Tibial nerve (tissue), 4 donors: ENCODE measurements at regions not wholly inside any gene's neighbourhood (a gene's known extent, or its start where the extent isn't known, plus 50 kb on each side); places are given as distances from the start of the nearest gene placed in this dataset.
"Not testable (repeated sequence)": the region's sequence is repeated elsewhere in the genome, so short reads cannot be mapped to it uniquely, and the experiment has no call there.

Experiments used
- DNase-seq, 2 donors: peaks; one replicate each; pipeline ENCODE4 v3.0.0-alpha.2; 2019; ENCODE audit warnings: low spot score in 2 of 2
- H3K27ac ChIP-seq, 4 donors: fragments of 200-600 bp; sonication (generic) in 3 of 4; one replicate each; pipeline ENCODE4 v1.5.1; 2017 to 2019; ENCODE audit warnings: mild to moderate bottlenecking in 1 of 4
- H3K27me3 ChIP-seq, 2 donors: fragments of 200-600 bp; sonication (generic) in 1 of 2; one replicate each; pipeline versions ENCODE4 v1.5.1 to v1.6.0; 2017 to 2019
- H3K36me3 ChIP-seq, 3 donors: fragments of 200-600 bp; sonication (generic); one replicate each; pipeline ENCODE4 v1.5.1; 2018 to 2019
- H3K4me1 ChIP-seq, 4 donors: fragments of 200-600 bp; sonication (generic) in 3 of 4; one replicate each; pipeline ENCODE4 v1.5.1; 2017 to 2019
- H3K4me3 ChIP-seq, 4 donors: fragments of 200-600 bp; sonication (generic) in 3 of 4; one replicate each; pipeline ENCODE4 v1.5.1; 2017 to 2019; ENCODE audit warnings: mild to moderate bottlenecking in 1 of 4, moderate library complexity in 1 of 4
- H3K9me3 ChIP-seq, 4 donors: fragments of 200-600 bp; sonication (generic) in 3 of 4; one replicate each; pipeline ENCODE4 v1.5.1; 2017 to 2019
- EP300 ChIP-seq, 2 donors: sonication (generic); formaldehyde crosslinking; IDR thresholded peaks; one replicate each; pipeline ENCODE4 v1.6.1; 2017; ENCODE audit warnings: antibody characterized with exemption in 2 of 2, mild to moderate bottlenecking in 1 of 2
- WGBS, 2 donors: methylation state at CpG; one replicate each; pipeline ENCODE4 v1.1.5; 2018; 5-methylcytosine and 5-hydroxymethylcytosine counted together
- TF ChIP-seq, protein P1 (sequence below), 5 experiments: fragments of 200-600 bp in 3 of 5; fragments of 450-650 bp in 2 of 5; sonication (generic) in 3 of 5; IDR thresholded peaks; one replicate each; pipeline ENCODE4 v1.5.1; 2016 to 2019; ENCODE audit warnings: antibody characterized with exemption in 5 of 5, mild to moderate bottlenecking in 3 of 5, moderate library complexity in 2 of 5

- not testable (repeated sequence) for H3K27me3 ChIP-seq, H3K36me3 ChIP-seq, H3K27ac ChIP-seq, H3K4me3 ChIP-seq, DNase-seq, H3K9me3 ChIP-seq, H3K4me1 ChIP-seq
- 36 to 39% methylated on average over 3 of the region's 3 CpGs for WGBS, 2 donors
Measured at GRCh38 chr9:42463981-42464380, 280.5 kb downstream of the SPATA31A6 start.

DNA sequence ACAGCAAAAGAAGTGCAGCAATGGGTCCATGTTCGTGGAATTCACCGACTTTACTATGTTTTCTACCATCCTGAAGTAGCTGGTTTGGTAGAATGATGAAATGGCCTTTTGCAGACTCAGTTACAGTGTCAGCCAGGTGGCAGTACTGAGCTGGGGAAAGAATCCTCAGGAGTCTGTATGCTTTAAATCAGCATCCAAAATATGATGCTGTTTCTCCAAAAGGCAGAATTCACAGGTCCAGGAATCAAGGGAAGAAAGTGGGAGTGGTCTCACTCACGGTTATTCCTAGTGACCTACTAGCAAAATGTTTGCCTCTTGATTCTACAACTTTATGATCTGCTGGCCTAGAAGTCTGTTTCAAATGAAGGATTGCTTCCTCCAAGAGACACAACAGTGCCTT, 287.1 kb downstream of the SPATA31A6 start:
- not testable (repeated sequence) for H3K27me3 ChIP-seq, H3K4me1 ChIP-seq, H3K27ac ChIP-seq, H3K9me3 ChIP-seq, H3K36me3 ChIP-seq, DNase-seq, H3K4me3 ChIP-seq
- 39 to 55% methylated on average over 3 of the region's 3 CpGs for WGBS, 2 donors
- TF ChIP-seq, protein P1, sequence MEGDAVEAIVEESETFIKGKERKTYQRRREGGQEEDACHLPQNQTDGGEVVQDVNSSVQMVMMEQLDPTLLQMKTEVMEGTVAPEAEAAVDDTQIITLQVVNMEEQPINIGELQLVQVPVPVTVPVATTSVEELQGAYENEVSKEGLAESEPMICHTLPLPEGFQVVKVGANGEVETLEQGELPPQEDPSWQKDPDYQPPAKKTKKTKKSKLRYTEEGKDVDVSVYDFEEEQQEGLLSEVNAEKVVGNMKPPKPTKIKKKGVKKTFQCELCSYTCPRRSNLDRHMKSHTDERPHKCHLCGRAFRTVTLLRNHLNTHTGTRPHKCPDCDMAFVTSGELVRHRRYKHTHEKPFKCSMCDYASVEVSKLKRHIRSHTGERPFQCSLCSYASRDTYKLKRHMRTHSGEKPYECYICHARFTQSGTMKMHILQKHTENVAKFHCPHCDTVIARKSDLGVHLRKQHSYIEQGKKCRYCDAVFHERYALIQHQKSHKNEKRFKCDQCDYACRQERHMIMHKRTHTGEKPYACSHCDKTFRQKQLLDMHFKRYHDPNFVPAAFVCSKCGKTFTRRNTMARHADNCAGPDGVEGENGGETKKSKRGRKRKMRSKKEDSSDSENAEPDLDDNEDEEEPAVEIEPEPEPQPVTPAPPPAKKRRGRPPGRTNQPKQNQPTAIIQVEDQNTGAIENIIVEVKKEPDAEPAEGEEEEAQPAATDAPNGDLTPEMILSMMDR (IDR thresholded peaks at IDR 0.05) = peak in 3 of 5 experiments; percentile 7 to 27 (median 24)

GRCh38 chr9:42490989-42491388, 307.5 kb downstream of the SPATA31A6 start:
- H3K27me3 ChIP-seq, H3K36me3 ChIP-seq, H3K4me3 ChIP-seq, H3K27ac ChIP-seq, H3K9me3 ChIP-seq, DNase-seq, H3K4me1 ChIP-seq: not testable (repeated sequence)
- 61 to 65% methylated on average over 1 of the region's 2 CpGs for WGBS, 2 donors

DNA sequence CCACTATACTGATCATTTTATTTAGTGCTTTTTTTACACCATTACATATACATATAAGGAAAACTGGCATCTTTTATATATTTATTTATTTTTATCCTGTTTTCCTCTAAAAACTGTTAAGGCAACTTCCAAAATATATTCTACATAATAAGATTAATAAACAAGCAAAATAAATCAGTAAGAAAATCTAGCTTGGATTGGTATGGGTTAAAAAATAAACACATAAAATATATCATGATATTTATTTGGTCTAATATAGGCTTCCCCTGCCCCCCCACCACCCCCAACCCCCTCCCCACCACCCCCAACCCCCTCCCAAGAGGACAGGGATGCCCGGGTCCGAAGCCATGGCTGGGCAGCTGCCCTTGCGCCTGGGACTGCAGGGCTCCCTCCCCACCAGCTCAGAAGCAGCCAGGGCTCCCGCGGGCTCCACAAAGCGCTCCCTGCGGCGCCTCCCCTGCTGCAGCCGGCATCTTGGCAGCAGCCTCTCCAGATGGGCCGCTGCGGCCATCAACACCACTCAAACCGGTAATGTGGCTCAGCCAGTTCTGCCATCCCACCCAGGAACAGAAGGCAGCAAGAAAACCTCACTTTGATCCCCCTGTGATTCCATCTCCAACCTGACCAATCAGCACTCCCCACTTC, 319.3 kb downstream of the SPATA31A6 start:
- H3K27me3 ChIP-seq, H3K9me3 ChIP-seq, H3K4me1 ChIP-seq, H3K4me3 ChIP-seq, H3K36me3 ChIP-seq, H3K27ac ChIP-seq, DNase-seq: not testable (repeated sequence)
- WGBS, 2 donors = 90 to 96% methylated on average over 12 of the region's 12 CpGs

GRCh38 chr9:42508111-42508510, 324.7 kb downstream of the SPATA31A6 start:
- H3K36me3 ChIP-seq, H3K4me3 ChIP-seq, H3K9me3 ChIP-seq, H3K4me1 ChIP-seq, H3K27me3 ChIP-seq, DNase-seq, H3K27ac ChIP-seq: not testable (repeated sequence)
- 49% methylated on average over 2 of the region's 2 CpGs for WGBS, 2 donors

GRCh38 chr9:42513535-42513934, 330.1 kb downstream of the SPATA31A6 start:
- H3K4me3 ChIP-seq, H3K4me1 ChIP-seq, H3K36me3 ChIP-seq, H3K9me3 ChIP-seq, DNase-seq, H3K27ac ChIP-seq, H3K27me3 ChIP-seq: not testable (repeated sequence)
- no CpG with 5 or more reads among the region's 2 CpGs for WGBS, 2 donors

GRCh38 chr9:42534325-42534983, 351.0 kb downstream of the SPATA31A6 start:
- peak in 1 of 2 donors; percentile 15 for TF ChIP-seq EP300 (IDR thresholded peaks at IDR 0.05)
- H3K36me3 ChIP-seq, H3K9me3 ChIP-seq, H3K27me3 ChIP-seq, H3K4me1 ChIP-seq, H3K27ac ChIP-seq, H3K4me3 ChIP-seq, DNase-seq: not testable (repeated sequence)
- 57 to 70% methylated on average over 9 to 13 of the region's 13 CpGs for WGBS, 2 donors

GRCh38 chr9:42534984-42535325, 351.5 kb downstream of the SPATA31A6 start:
- H3K27me3 ChIP-seq, H3K4me1 ChIP-seq, H3K27ac ChIP-seq, H3K36me3 ChIP-seq, H3K4me3 ChIP-seq, H3K9me3 ChIP-seq: not testable (repeated sequence)
- WGBS, 2 donors = 43 to 46% methylated on average over 6 of the region's 6 CpGs
- DNase-seq = peak; percentile 13 to 19

DNA sequence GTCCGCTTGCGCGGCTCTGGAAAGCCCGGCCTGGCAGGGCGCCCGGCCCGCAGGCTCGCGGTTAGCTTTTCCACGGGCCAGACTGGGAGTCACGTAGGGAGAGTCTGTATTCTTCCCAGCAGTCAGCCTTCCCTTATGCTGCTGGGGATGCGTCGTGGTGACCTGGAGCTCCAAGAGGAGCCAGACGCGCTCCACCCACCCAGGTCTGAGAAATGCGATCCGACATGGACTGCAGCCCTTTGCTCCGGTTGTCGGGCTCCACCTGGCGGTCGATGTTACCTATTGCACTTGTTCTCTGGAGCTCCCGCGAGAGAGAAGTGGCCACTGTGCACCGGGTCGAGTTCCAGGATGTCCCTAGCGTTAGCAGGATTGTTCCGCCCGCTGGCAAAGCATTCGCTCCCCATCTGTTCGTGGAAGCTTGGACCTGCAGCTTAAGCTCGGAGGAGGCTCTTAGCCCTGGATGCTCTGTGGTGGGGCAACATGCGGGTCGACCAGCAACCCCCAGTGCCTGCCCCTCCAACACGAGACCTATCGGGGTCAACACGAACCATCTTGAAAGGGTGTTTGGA, 367.4 kb downstream of the SPATA31A6 start:
- H3K4me1 ChIP-seq, H3K27ac ChIP-seq, H3K9me3 ChIP-seq, H3K27me3 ChIP-seq, DNase-seq, H3K36me3 ChIP-seq: not testable (repeated sequence)
- TF ChIP-seq, protein P1 (IDR thresholded peaks at IDR 0.05) = peak in 2 of 5 experiments; percentile 10 to 28
- peak overlapping the region in 1 of 4 donors; percentile 10 for H3K4me3 ChIP-seq
- WGBS, 2 donors = 9% methylated on average over 7 of the region's 36 CpGs; no CpG with 5 or more reads in 1 of the 2 donors

- H3K27ac ChIP-seq, H3K27me3 ChIP-seq, DNase-seq, H3K4me3 ChIP-seq, H3K9me3 ChIP-seq, H3K4me1 ChIP-seq, H3K36me3 ChIP-seq: not testable (repeated sequence)
- WGBS, 2 donors = no CpG with 5 or more reads among the region's 15 CpGs
Measured at GRCh38 chr9:42568530-42568929, 385.1 kb downstream of the SPATA31A6 start.

DNA sequence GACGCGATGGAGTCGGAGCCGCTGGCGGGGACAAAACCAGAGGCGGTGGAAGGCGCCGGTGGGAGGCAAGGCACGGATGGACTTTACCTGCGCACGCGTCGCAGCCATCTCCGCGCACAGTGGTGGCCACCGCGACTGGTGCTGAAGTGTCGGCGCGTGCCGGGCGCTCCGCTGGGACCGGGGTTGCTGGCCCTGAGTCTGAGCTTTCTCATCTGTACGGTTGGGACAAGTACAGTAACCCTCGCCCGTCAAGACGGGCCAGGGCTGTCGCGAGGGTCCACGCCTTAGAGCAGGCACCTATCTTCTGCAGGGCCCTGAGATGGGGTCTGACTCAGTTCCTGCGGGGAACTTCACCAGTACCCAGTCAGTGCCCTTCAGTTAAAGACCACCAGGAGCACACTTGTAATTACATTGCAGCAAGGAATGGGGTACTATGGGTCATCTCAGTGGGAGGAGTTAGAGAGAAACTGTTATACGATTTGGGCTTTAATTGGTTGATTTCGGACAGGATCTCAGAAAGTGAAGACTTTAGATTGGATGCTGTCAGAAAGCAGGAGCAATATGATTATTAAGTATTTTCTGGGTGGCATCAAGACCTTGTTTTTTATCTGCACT, 385.6 kb downstream of the SPATA31A6 start:
- not testable (repeated sequence) for H3K27me3 ChIP-seq, H3K4me1 ChIP-seq, H3K9me3 ChIP-seq, H3K27ac ChIP-seq, DNase-seq, H3K36me3 ChIP-seq
- no CpG with 5 or more reads among the region's 34 CpGs for WGBS, 2 donors
- peak overlapping the region in 2 of 4 donors; percentile 23 to 24 for H3K4me3 ChIP-seq
